DOHH2 (cell line): ENCODE measurements at regions not wholly inside any gene's neighbourhood (a gene's known extent, or its start where the extent isn't known, plus 50 kb on each side); places are given as distances from the start of the nearest gene placed in this dataset.

ENCODE experiments used
- H3F3A ChIP-seq: fragments of 200-600 bp; sonication (generic), shearing (Covaris generic); 2 replicates; pipeline ENCODE4 v1.6.0; 2016; ENCODE audit warnings: antibody characterized with exemption, mild to moderate bottlenecking; ENCODE audit not compliant: control insufficient read depth, insufficient read depth
- H3K27ac ChIP-seq: fragments of 200-600 bp; sonication (generic); 2 replicates; pipeline ENCODE4 v1.5.1; 2014; ENCODE audit warnings: low read depth, mild to moderate bottlenecking, low read length, moderate library complexity
- H3K27me3 ChIP-seq: fragments of 200-600 bp; sonication (generic); 2 replicates; pipeline ENCODE4 v1.6.1; 2014; ENCODE audit warnings: mild to moderate bottlenecking, low read length, mixed read lengths; ENCODE audit not compliant: control insufficient read depth
- H3K36me3 ChIP-seq: fragments of 200-600 bp; sonication (generic); 2 replicates; pipeline ENCODE4 v1.6.1; 2014; ENCODE audit warnings: mild to moderate bottlenecking, low read length, moderate library complexity, mixed read lengths; ENCODE audit not compliant: control insufficient read depth
- H3K4me1 ChIP-seq: fragments of 200-600 bp; sonication (generic); 2 replicates; pipeline ENCODE4 v1.6.1; 2014; ENCODE audit warnings: mild to moderate bottlenecking, low read length, mixed read lengths; ENCODE audit not compliant: control insufficient read depth
- H3K4me2 ChIP-seq: fragments of 200-600 bp; sonication (generic); 2 replicates; pipeline ENCODE4 v1.6.0; 2014; ENCODE audit warnings: mild to moderate bottlenecking, low read length, moderate library complexity
- H3K4me3 ChIP-seq: fragments of 200-600 bp; sonication (generic); 2 replicates; pipeline ENCODE4 v1.5.1; 2014; ENCODE audit warnings: mild to moderate bottlenecking, low read length, mixed read lengths
- H3K79me2 ChIP-seq: fragments of 200-600 bp; sonication (generic); 2 replicates; pipeline ENCODE4 v1.6.1; 2014; ENCODE audit warnings: mild to moderate bottlenecking, low read length, mixed read lengths; ENCODE audit not compliant: control insufficient read depth
- H3K9me2 ChIP-seq: fragments of 200-600 bp; sonication (generic); replicated peaks from 2 replicates; pipeline ENCODE4 v1.6.1; 2014; ENCODE audit warnings: mild to moderate bottlenecking, low read length, mixed read lengths; ENCODE audit not compliant: control insufficient read depth
- H3K9me3 ChIP-seq: fragments of 200-600 bp; sonication (generic); 2 replicates; pipeline ENCODE4 v1.6.1; 2014; ENCODE audit warnings: antibody characterized with exemption, low read length, mixed read lengths; ENCODE audit not compliant: control insufficient read depth, insufficient read depth
- H4K20me1 ChIP-seq: fragments of 200-600 bp; sonication (generic); 2 replicates; pipeline ENCODE4 v1.6.0; 2014; ENCODE audit warnings: low read depth, mild to moderate bottlenecking, antibody characterized with exemption, low read length, moderate library complexity; ENCODE audit not compliant: control insufficient read depth, insufficient read depth
- CTCF ChIP-seq: fragments of 200-600 bp; sonication (generic); IDR thresholded peaks from one replicate; pipeline ENCODE4 v1.5.1; 2014; ENCODE audit warnings: antibody characterized with exemption, mild to moderate bottlenecking, low read depth, low read length; ENCODE audit not compliant: poor library complexity, severe bottlenecking
- EZH2phosphoT487 ChIP-seq: fragments of 200-600 bp; sonication (generic); IDR thresholded peaks from 2 replicates; pipeline ENCODE4 v1.6.1; 2017; ENCODE audit warnings: borderline replicate concordance, mild to moderate bottlenecking, antibody characterized with exemption, low read length, moderate library complexity, mixed read lengths

- no peaks in the 10 kb centered on the region for H4K20me1 ChIP-seq
- no peaks in the 10 kb centered on the region for H3F3A ChIP-seq
- H3K4me3 ChIP-seq: no peak overlapping the region
- no peak overlapping the region for H3K4me2 ChIP-seq
- H3K9me3 ChIP-seq: no peaks in the 10 kb centered on the region
- H3K9me2 ChIP-seq: no peaks in the 10 kb centered on the region
- no peaks in the 10 kb centered on the region for H3K79me2 ChIP-seq
- H3K27ac ChIP-seq: no peak overlapping the region
- H3K36me3 ChIP-seq: no peaks in the 10 kb centered on the region
- TF ChIP-seq EZH2phosphoT487 (no peak), CTCF (no peak)
- H3K4me1 ChIP-seq: no peaks in the 10 kb centered on the region
- H3K27me3 ChIP-seq: no peaks in the 10 kb centered on the region
These were observed 991.6 kb downstream of the SLC6A15 start for GRCh38 chr12:83920821-83921547.

- H3K9me2 ChIP-seq: no peaks in the 10 kb centered on the region
- no peaks in the 10 kb centered on the region for H3K9me3 ChIP-seq
- no peak overlapping the region for H3K4me2 ChIP-seq
- no peaks in the 10 kb centered on the region for H3K4me1 ChIP-seq
- no peak overlapping the region for H3K27ac ChIP-seq
- no peaks in the 10 kb centered on the region for H3K27me3 ChIP-seq
- TF ChIP-seq EZH2phosphoT487 (no peak), CTCF (no peak)
- no peak overlapping the region for H3K4me3 ChIP-seq
- no peaks in the 10 kb centered on the region for H3K36me3 ChIP-seq
- H3K79me2 ChIP-seq: no peaks in the 10 kb centered on the region
- no peaks in the 10 kb centered on the region for H3F3A ChIP-seq
- H4K20me1 ChIP-seq: no peaks in the 10 kb centered on the region
These were observed 993.5 kb downstream of the SLC6A15 start for GRCh38 chr12:83919081-83919480.

- Histone ChIP-seq H3K79me2 (no peaks in the 10 kb centered on the region), H3K4me1 (no peaks in the 10 kb centered on the region), H3K9me3 (no peaks in the 10 kb centered on the region), H3K36me3 (no peaks in the 10 kb centered on the region), H4K20me1 (no peaks in the 10 kb centered on the region), H3K4me2 (no peak overlapping the region), H3K27me3 (no peaks in the 10 kb centered on the region), H3F3A (no peaks in the 10 kb centered on the region), H3K9me2 (no peaks in the 10 kb centered on the region), H3K4me3 (no peak overlapping the region), H3K27ac (no peak overlapping the region)
- TF ChIP-seq CTCF: no peak
- TF ChIP-seq EZH2phosphoT487: no peak
These were observed 1008.4 kb downstream of the SLC6A15 start for GRCh38 chr12:83904175-83904574.
